Activated T-helper 17 cell treated with anti-CD3 and anti-CD28 coated beads, Interleukin-2, amount 50 U/mL, for 72 hours (primary cell): ENCODE measurements at regions not wholly inside any gene's neighbourhood (a gene's known extent, or its start where the extent isn't known, plus 50 kb on each side); places are given as distances from the start of the nearest gene placed in this dataset.

Experiments
- ATAC-seq: fragments of 150-1000 bp; cut with Tn5 transposase; replicated peaks from 2 replicates; pipeline ENCODE4 v1.10.0; 2021; ENCODE audit warnings: mild to moderate bottlenecking, moderate library complexity
- H3K27ac Mint-ChIP-seq: one replicate; pipeline ENCODE4 v1.8.0; 2022; ENCODE audit warnings: mixed read lengths
- H3K27me3 Mint-ChIP-seq: one replicate; pipeline ENCODE4 v1.8.0; 2022; ENCODE audit warnings: mixed read lengths
- H3K36me3 Mint-ChIP-seq: one replicate; pipeline ENCODE4 v1.8.0; 2022; ENCODE audit warnings: low read depth, mild to moderate bottlenecking, mixed read lengths
- H3K4me1 Mint-ChIP-seq: one replicate; pipeline ENCODE4 v1.8.0; 2022; ENCODE audit warnings: mixed read lengths
- H3K4me3 Mint-ChIP-seq: one replicate; pipeline ENCODE4 v1.8.0; 2022; ENCODE audit warnings: mild to moderate bottlenecking, mixed read lengths
- H3K9me3 Mint-ChIP-seq: one replicate; pipeline ENCODE4 v1.8.0; 2022; ENCODE audit warnings: mixed read lengths

GRCh38 chr6:77979204-77979603, 326.4 kb downstream of the MEI4 start:
- H3K9me3 Mint-ChIP-seq: peaks cover 5% of the 10 kb centered on the region
- no peaks in the 10 kb centered on the region for H3K4me1 Mint-ChIP-seq
- ATAC-seq: no peak
- no peaks in the 10 kb centered on the region for H3K27me3 Mint-ChIP-seq
- H3K27ac Mint-ChIP-seq: no peak overlapping the region
- no peak overlapping the region for H3K4me3 Mint-ChIP-seq
- no peaks in the 10 kb centered on the region for H3K36me3 Mint-ChIP-seq

DNA sequence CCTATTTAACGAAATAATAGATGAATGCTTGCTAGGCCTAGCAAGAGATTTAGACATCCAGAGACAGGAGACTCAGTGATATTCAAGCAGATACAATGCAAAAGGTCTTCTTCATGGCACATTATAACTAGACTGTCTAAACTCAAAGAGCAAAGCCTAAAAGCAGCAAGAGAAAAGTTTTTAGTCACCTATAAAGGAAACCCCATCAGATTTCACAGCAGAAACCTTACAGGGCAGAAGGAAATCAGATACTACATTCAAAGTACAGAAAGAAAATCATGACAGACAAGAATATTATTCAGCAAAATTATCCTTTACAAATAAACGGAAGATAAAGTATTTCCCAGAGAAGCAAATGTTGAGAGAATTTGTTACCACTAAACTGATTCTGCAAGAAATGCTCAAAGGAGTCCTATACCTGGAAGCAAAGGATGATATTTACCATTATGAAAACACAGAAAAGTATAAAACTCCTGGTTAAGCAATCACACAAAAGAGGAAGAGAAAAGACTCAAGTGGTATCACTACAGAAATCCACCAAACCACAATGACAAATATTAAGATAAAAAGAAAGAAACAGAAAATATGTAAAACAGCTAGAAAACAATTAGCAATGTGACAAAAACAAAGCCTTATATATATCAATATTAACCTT, 333.7 kb downstream of the MEI4 start:
- no peaks in the 10 kb centered on the region for H3K27me3 Mint-ChIP-seq
- H3K36me3 Mint-ChIP-seq: no peaks in the 10 kb centered on the region
- ATAC-seq: no peak

GRCh38 chr6:77987035-77987384, 334.2 kb downstream of the MEI4 start:
- no peaks in the 10 kb centered on the region for H3K36me3 Mint-ChIP-seq
- peaks cover 10% of the 10 kb centered on the region for H3K9me3 Mint-ChIP-seq
- ATAC-seq: no peak

More for the DNA sequence above, 333.7 kb downstream of the MEI4 start:
- Mint-ChIP-seq H3K4me1 (no peaks in the 10 kb centered on the region), H3K9me3 (peaks cover 10% of the 10 kb centered on the region), H3K27ac (no peak overlapping the region), H3K4me3 (no peak overlapping the region)

GRCh38 chr6:78010130-78010529, 357.3 kb downstream of the MEI4 start:
- Mint-ChIP-seq H3K9me3 (peaks cover 9% of the 10 kb centered on the region), H3K4me1 (no peaks in the 10 kb centered on the region), H3K36me3 (no peaks in the 10 kb centered on the region), H3K4me3 (no peak overlapping the region), H3K27ac (no peak overlapping the region), H3K27me3 (no peaks in the 10 kb centered on the region)
- ATAC-seq: no peak

More at GRCh38 chr6:77987035-77987384, 334.2 kb downstream of the MEI4 start:
- Mint-ChIP-seq H3K27me3 (no peaks in the 10 kb centered on the region), H3K4me1 (no peaks in the 10 kb centered on the region), H3K4me3 (no peak overlapping the region), H3K27ac (no peak overlapping the region)

DNA sequence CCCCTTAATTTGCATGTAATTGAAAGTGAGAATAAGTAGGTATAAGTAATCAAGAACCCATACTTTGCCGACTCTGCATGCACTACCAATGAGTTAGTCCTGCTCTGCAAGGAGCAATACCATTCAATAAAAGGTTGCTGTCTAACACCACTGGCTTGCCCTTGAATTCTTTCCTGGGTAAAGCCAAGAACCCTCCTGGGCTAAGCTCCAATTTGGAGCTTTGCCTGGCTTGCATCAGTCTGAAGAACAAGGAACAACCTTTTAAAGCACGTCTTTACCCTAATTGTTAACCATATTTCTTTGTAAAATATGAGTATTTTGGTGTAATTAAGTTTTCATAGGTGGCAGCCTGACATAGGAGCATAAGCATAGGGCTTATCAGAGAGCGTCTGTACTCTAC, 367.7 kb downstream of the MEI4 start:
- Mint-ChIP-seq H3K27ac (no peak overlapping the region), H3K36me3 (no peaks in the 10 kb centered on the region), H3K9me3 (peaks cover 9% of the 10 kb centered on the region), H3K4me1 (no peaks in the 10 kb centered on the region), H3K4me3 (no peak overlapping the region), H3K27me3 (no peaks in the 10 kb centered on the region)
- ATAC-seq: no peak

- H3K4me3 Mint-ChIP-seq: no peak overlapping the region
- H3K27me3 Mint-ChIP-seq: no peaks in the 10 kb centered on the region
- no peak for ATAC-seq
- no peak overlapping the region for H3K27ac Mint-ChIP-seq
- H3K4me1 Mint-ChIP-seq: no peaks in the 10 kb centered on the region
- no peaks in the 10 kb centered on the region for H3K36me3 Mint-ChIP-seq
- peaks cover 4% of the 10 kb centered on the region for H3K9me3 Mint-ChIP-seq
Measured at GRCh38 chr6:78025502-78025901, 372.7 kb downstream of the MEI4 start.

- H3K36me3 Mint-ChIP-seq: no peaks in the 10 kb centered on the region
- H3K4me1 Mint-ChIP-seq: no peaks in the 10 kb centered on the region
- no peaks in the 10 kb centered on the region for H3K27me3 Mint-ChIP-seq
- ATAC-seq: no peak
- H3K4me3 Mint-ChIP-seq: no peak overlapping the region
- H3K27ac Mint-ChIP-seq: no peak overlapping the region
- peaks cover 4% of the 10 kb centered on the region for H3K9me3 Mint-ChIP-seq
Measured at GRCh38 chr6:78031228-78031627, 378.4 kb downstream of the MEI4 start.

DNA sequence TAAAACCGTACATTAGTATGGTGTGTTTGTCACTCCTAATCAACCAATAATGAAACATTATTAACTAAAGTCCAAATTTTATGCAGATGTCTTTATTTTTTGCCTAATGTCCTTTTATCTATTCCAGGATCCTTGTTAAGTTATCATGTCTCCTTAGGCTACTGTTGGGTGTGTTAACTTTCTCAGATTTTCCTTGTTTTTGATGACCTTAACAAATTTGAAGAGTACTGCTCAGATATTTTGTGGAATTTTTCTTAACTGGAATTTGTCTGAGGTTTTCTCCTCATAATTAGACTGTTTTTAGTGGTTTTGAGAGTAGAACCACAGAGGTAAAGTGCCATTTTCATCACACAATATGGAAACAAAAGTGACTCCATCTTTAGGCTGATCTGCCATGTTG, 406.3 kb downstream of the MEI4 start:
- no peak overlapping the region for H3K4me3 Mint-ChIP-seq
- H3K36me3 Mint-ChIP-seq: no peaks in the 10 kb centered on the region
- no peak overlapping the region for H3K27ac Mint-ChIP-seq
- H3K4me1 Mint-ChIP-seq: no peaks in the 10 kb centered on the region
- no peak for ATAC-seq
- H3K9me3 Mint-ChIP-seq: peaks cover 4% of the 10 kb centered on the region
- no peaks in the 10 kb centered on the region for H3K27me3 Mint-ChIP-seq

DNA sequence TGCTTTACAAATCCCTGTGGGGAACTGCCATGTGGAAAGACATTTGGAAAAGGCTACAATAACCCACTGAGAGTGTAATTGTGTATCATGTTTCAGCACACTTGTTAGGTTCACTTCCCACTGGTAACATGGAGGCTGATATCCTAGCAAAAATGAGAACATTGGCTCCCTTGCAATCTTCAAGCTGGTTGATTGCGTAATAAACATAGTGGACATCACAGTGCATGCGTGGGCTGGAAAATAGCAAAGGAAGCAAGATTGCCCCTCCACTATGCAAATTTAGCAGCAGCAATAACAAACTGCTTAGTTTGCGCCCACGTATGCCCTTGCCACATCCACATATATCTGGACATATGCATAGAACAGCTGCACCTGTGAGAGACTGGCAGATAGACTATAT, 410.2 kb downstream of the MEI4 start:
- Mint-ChIP-seq H3K4me3 (no peak overlapping the region), H3K36me3 (no peaks in the 10 kb centered on the region), H3K9me3 (peaks cover 3% of the 10 kb centered on the region), H3K4me1 (no peaks in the 10 kb centered on the region), H3K27ac (no peak overlapping the region), H3K27me3 (no peaks in the 10 kb centered on the region)
- no peak for ATAC-seq

DNA sequence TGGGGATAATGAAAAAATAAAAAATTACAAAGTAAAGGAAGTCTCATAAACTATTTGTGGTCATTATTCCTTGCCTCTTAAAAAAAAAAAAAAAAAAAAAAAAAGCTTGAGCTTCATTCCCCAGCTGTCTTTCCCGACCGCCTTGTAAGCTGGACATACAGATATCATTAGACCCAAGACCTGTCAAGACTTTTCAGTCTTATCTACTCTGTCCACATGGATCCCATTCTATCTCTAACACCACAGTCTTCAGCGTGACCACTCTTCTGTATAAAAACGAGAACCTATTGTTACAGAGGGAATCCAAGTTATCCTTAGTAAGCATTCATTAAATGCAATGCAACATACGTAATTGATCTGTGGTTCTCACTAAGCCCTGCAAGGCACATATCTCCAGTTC, 423.5 kb downstream of the MEI4 start:
- Mint-ChIP-seq H3K36me3 (no peaks in the 10 kb centered on the region), H3K9me3 (no peaks in the 10 kb centered on the region), H3K27ac (no peak overlapping the region), H3K4me1 (no peaks in the 10 kb centered on the region), H3K27me3 (no peaks in the 10 kb centered on the region), H3K4me3 (no peak overlapping the region)
- no peak for ATAC-seq

DNA sequence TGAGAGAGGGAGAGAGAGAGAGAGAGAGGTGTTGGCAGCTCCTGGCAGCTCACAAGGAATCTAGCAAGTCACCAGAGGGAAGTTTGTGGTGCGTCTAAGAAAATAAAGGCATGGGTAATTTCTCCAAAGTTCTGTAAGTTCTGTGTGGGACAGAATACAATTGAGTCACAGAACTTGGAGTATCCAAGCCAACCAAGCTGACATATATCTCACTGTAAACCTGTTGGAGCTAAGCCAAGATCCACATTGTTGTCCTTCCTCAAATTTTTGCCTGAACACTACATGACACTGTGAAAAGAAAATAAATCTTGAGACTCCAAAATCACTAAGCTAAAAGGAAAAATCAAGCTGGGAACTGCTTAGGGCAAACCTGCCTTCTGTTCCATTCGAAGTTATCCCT, 436.7 kb downstream of the MEI4 start:
- Mint-ChIP-seq H3K36me3 (no peaks in the 10 kb centered on the region), H3K27ac (no peak overlapping the region), H3K4me1 (no peaks in the 10 kb centered on the region), H3K27me3 (no peaks in the 10 kb centered on the region), H3K4me3 (no peak overlapping the region), H3K9me3 (peaks cover 12% of the 10 kb centered on the region)
- ATAC-seq: no peak

- ATAC-seq: no peak
- no peaks in the 10 kb centered on the region for H3K27me3 Mint-ChIP-seq
- H3K36me3 Mint-ChIP-seq: no peaks in the 10 kb centered on the region
- no peaks in the 10 kb centered on the region for H3K4me1 Mint-ChIP-seq
- peaks cover 4% of the 10 kb centered on the region for H3K9me3 Mint-ChIP-seq
- H3K4me3 Mint-ChIP-seq: no peak overlapping the region
- no peak overlapping the region for H3K27ac Mint-ChIP-seq
Measured at GRCh38 chr6:78093906-78094305, 441.1 kb downstream of the MEI4 start.

DNA sequence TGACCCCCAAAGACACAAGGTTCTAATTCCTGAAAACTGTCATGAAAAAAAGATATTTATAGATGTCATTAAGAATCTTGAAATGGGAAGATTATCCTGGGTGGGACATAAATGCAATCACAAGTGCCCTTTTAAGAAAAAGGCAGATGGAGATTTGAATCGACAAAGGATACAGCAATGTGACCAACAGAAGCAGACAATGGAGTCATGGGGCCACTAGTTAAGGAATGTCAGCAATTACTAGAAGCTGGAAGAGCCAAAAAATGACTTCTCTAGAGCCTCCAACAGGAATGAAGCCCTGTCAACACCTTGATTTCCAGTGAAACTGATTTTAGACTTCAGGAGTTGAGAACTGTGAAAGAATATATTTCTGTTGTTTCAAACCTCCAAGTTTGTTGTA, 448.5 kb downstream of the MEI4 start:
- Mint-ChIP-seq H3K4me1 (no peaks in the 10 kb centered on the region), H3K9me3 (peaks cover 6% of the 10 kb centered on the region), H3K27me3 (no peaks in the 10 kb centered on the region), H3K36me3 (no peaks in the 10 kb centered on the region), H3K27ac (no peak overlapping the region), H3K4me3 (no peak overlapping the region)
- ATAC-seq: no peak

- no peak for ATAC-seq
- Mint-ChIP-seq H3K4me3 (no peak overlapping the region), H3K27me3 (no peaks in the 10 kb centered on the region), H3K27ac (no peak overlapping the region), H3K4me1 (no peaks in the 10 kb centered on the region), H3K9me3 (peaks cover 4% of the 10 kb centered on the region), H3K36me3 (no peaks in the 10 kb centered on the region)
Measured at GRCh38 chr6:78110641-78111040, 457.8 kb downstream of the MEI4 start.

DNA sequence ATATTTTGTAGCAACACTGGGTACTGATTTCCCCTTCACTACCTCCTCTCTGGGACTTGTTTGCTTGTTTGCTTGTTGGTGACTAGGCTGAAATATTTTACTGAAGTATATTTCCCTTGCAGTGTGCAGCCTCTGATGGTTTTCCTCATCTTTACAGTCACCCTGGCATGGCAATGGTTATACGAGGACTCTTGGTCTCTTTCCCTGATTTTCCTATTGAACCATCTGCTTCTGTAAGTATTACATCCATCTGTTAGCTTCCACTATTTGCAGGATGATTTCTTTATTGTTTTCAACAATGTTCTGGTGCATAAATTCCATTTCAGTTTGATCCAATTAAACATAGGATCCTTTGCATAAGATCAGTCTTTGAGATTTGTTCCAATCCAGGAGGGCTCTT, 465.1 kb downstream of the MEI4 start:
- Mint-ChIP-seq H3K27ac (no peak overlapping the region), H3K9me3 (peaks cover 7% of the 10 kb centered on the region), H3K36me3 (no peaks in the 10 kb centered on the region)

GRCh38 chr6:78131521-78131920, 478.7 kb downstream of the MEI4 start:
- Mint-ChIP-seq H3K36me3 (no peaks in the 10 kb centered on the region), H3K4me3 (no peak overlapping the region), H3K27ac (no peak overlapping the region), H3K9me3 (peaks cover 22% of the 10 kb centered on the region), H3K27me3 (no peaks in the 10 kb centered on the region), H3K4me1 (no peaks in the 10 kb centered on the region)
- no peak for ATAC-seq

More for the DNA sequence above, 465.1 kb downstream of the MEI4 start:
- no peak for ATAC-seq
- H3K27me3 Mint-ChIP-seq: no peaks in the 10 kb centered on the region
- no peaks in the 10 kb centered on the region for H3K4me1 Mint-ChIP-seq
- H3K4me3 Mint-ChIP-seq: no peak overlapping the region
